ENCODE measurements at regions not wholly inside any gene's neighbourhood (a gene's known extent, or its start where the extent isn't known, plus 50 kb on each side); places are given as distances from the start of the nearest gene placed in this dataset.
"Not testable (repeated sequence)": the region's sequence is repeated elsewhere in the genome, so short reads cannot be mapped to it uniquely, and the experiment has no call there.

- H3K4me3 ChIP-seq (ENCODE audit: low read length); H3K27me3 Mint-ChIP-seq; H3K36me3 ChIP-seq (ENCODE audit: insufficient read depth, low read length); H3K27me3 ChIP-seq (ENCODE audit: insufficient read depth, low read length, poor library complexity, severe bottlenecking); H3K4me1 ChIP-seq (ENCODE audit: insufficient read depth, low read length); H3K9me3 ChIP-seq (ENCODE audit: low read length); POLR2A ChIA-PET; H3K27ac ChIP-seq (ENCODE audit: low read depth, low read length); H3K9me3 Mint-ChIP-seq; CTCF ChIA-PET: not testable (repeated sequence)
- peak in 2 of 5 donors; percentile 17 to 56 for DNase-seq
- H3K4me1 Mint-ChIP-seq, result peaks cover 16 to 45% (median 40%) of the 10 kb centered on the region in 3 donors
- H3K36me3 Mint-ChIP-seq, result peaks cover 0 to 12% (median 2%) of the 10 kb centered on the region in 3 donors
- H3K27ac Mint-ChIP-seq, result peak overlapping the region; percentile 60 to 80 (median 74)
- H3K4me3 Mint-ChIP-seq, result peak overlapping the region in 5 of 7 donors; percentile 60 to 82 (median 77)
Measured at GRCh38 chr2:87483093-87483680, 264.7 kb upstream of the PLGLB2 start.

GRCh38 chr2:87484363-87484762, 263.5 kb upstream of the PLGLB2 start:
- Mint-ChIP-seq H3K4me3 (peak overlapping the region in 3 of 7 donors; percentile 37 to 46 (median 41)), H3K4me1 (peaks cover 16 to 48% (median 41%) of the 10 kb centered on the region in 3 donors), H3K27ac (peak overlapping the region in 4 of 8 donors; percentile 6 to 90 (median 66))
- H3K9me3 Mint-ChIP-seq; POLR2A ChIA-PET; H3K27me3 ChIP-seq (ENCODE audit: insufficient read depth, low read length, poor library complexity, severe bottlenecking); H3K4me3 ChIP-seq (ENCODE audit: low read length); CTCF ChIA-PET; H3K36me3 ChIP-seq (ENCODE audit: insufficient read depth, low read length); H3K27me3 Mint-ChIP-seq; H3K4me1 ChIP-seq (ENCODE audit: insufficient read depth, low read length); H3K36me3 Mint-ChIP-seq; DNase-seq; H3K27ac ChIP-seq (ENCODE audit: low read depth, low read length); H3K9me3 ChIP-seq (ENCODE audit: low read length): not testable (repeated sequence)

- H3K36me3 ChIP-seq (ENCODE audit: insufficient read depth, low read length); POLR2A ChIA-PET; H3K27ac ChIP-seq (ENCODE audit: low read depth, low read length); CTCF ChIA-PET; H3K9me3 ChIP-seq (ENCODE audit: low read length); H3K27me3 ChIP-seq (ENCODE audit: insufficient read depth, low read length, poor library complexity, severe bottlenecking); H3K36me3 Mint-ChIP-seq; DNase-seq; H3K27me3 Mint-ChIP-seq; H3K4me1 ChIP-seq (ENCODE audit: insufficient read depth, low read length); H3K4me3 ChIP-seq (ENCODE audit: low read length); H3K9me3 Mint-ChIP-seq: not testable (repeated sequence)
- H3K4me3 Mint-ChIP-seq, result peak overlapping the region in 4 of 7 donors; percentile 43 to 66 (median 49)
- peak overlapping the region in 7 of 8 donors; percentile 59 to 92 (median 90) for H3K27ac Mint-ChIP-seq
- peaks cover 12 to 42% (median 34%) of the 10 kb centered on the region in 3 donors for H3K4me1 Mint-ChIP-seq
Measured at GRCh38 chr2:87485455-87485854, 262.4 kb upstream of the PLGLB2 start.

GRCh38 chr2:87485884-87486283, 262.0 kb upstream of the PLGLB2 start:
- H3K27me3 Mint-ChIP-seq; H3K9me3 Mint-ChIP-seq; H3K9me3 ChIP-seq (ENCODE audit: low read length); POLR2A ChIA-PET; H3K36me3 Mint-ChIP-seq; H3K4me3 ChIP-seq (ENCODE audit: low read length); H3K27me3 ChIP-seq (ENCODE audit: insufficient read depth, low read length, poor library complexity, severe bottlenecking); CTCF ChIA-PET; H3K36me3 ChIP-seq (ENCODE audit: insufficient read depth, low read length); H3K4me1 ChIP-seq (ENCODE audit: insufficient read depth, low read length): not testable (repeated sequence)
- DNase-seq, result peak in 1 of 5 donors; percentile 50
- H3K27ac Mint-ChIP-seq, result peak overlapping the region in 4 of 8 donors; percentile 85 to 91 (median 90)
- peaks cover 12 to 42% (median 34%) of the 10 kb centered on the region in 3 donors for H3K4me1 Mint-ChIP-seq
- peak overlapping the region; percentile 16 for H3K27ac ChIP-seq (ENCODE audit: low read depth, low read length)
- peak overlapping the region in 4 of 7 donors; percentile 57 to 72 (median 62) for H3K4me3 Mint-ChIP-seq

GRCh38 chr2:87486413-87486812, 261.5 kb upstream of the PLGLB2 start:
- H3K27me3 ChIP-seq (ENCODE audit: insufficient read depth, low read length, poor library complexity, severe bottlenecking); H3K4me3 ChIP-seq (ENCODE audit: low read length); H3K36me3 ChIP-seq (ENCODE audit: insufficient read depth, low read length); POLR2A ChIA-PET; H3K36me3 Mint-ChIP-seq; H3K27me3 Mint-ChIP-seq; H3K9me3 ChIP-seq (ENCODE audit: low read length); H3K9me3 Mint-ChIP-seq; H3K4me1 ChIP-seq (ENCODE audit: insufficient read depth, low read length); CTCF ChIA-PET: not testable (repeated sequence)
- peak overlapping the region; percentile 16 for H3K27ac ChIP-seq (ENCODE audit: low read depth, low read length)
- peak in 2 of 5 donors; percentile 20 to 62 for DNase-seq
- peak overlapping the region in 6 of 7 donors; percentile 23 to 72 (median 61) for H3K4me3 Mint-ChIP-seq
- peak overlapping the region; percentile 68 to 91 (median 87) for H3K27ac Mint-ChIP-seq
- H3K4me1 Mint-ChIP-seq, result peaks cover 13 to 45% (median 35%) of the 10 kb centered on the region in 3 donors

GRCh38 chr2:87488021-87488420, 259.9 kb upstream of the PLGLB2 start:
- H3K4me3 Mint-ChIP-seq; DNase-seq; H3K36me3 ChIP-seq (ENCODE audit: insufficient read depth, low read length); H3K36me3 Mint-ChIP-seq; H3K4me1 ChIP-seq (ENCODE audit: insufficient read depth, low read length); H3K27me3 ChIP-seq (ENCODE audit: insufficient read depth, low read length, poor library complexity, severe bottlenecking); H3K9me3 Mint-ChIP-seq; H3K27me3 Mint-ChIP-seq; H3K27ac ChIP-seq (ENCODE audit: low read depth, low read length); CTCF ChIA-PET; H3K4me3 ChIP-seq (ENCODE audit: low read length); H3K9me3 ChIP-seq (ENCODE audit: low read length): not testable (repeated sequence)
- POLR2A ChIA-PET, result interaction anchor here (0.7 kb wide), 1 partner anchor 513 kb away, joined by 5 read pairs; no protein-coding TSS in a partner anchor
- Mint-ChIP-seq H3K4me1 (peaks cover 15 to 49% (median 28%) of the 10 kb centered on the region in 3 donors), H3K27ac (peak overlapping the region in 3 of 8 donors; percentile 15 to 57 (median 36))

- H3K27me3 Mint-ChIP-seq; POLR2A ChIA-PET; H3K9me3 Mint-ChIP-seq; H3K36me3 ChIP-seq (ENCODE audit: insufficient read depth, low read length); H3K36me3 Mint-ChIP-seq; H3K9me3 ChIP-seq (ENCODE audit: low read length); DNase-seq; H3K27me3 ChIP-seq (ENCODE audit: insufficient read depth, low read length, poor library complexity, severe bottlenecking); H3K4me3 Mint-ChIP-seq; H3K27ac ChIP-seq (ENCODE audit: low read depth, low read length); H3K4me1 ChIP-seq (ENCODE audit: insufficient read depth, low read length); H3K4me3 ChIP-seq (ENCODE audit: low read length); CTCF ChIA-PET: not testable (repeated sequence)
- Mint-ChIP-seq H3K27ac (peak overlapping the region in 4 of 8 donors; percentile 36 to 89 (median 53)), H3K4me1 (peaks cover 13 to 47% (median 22%) of the 10 kb centered on the region in 3 donors)
Measured at GRCh38 chr2:87488991-87489390, 258.9 kb upstream of the PLGLB2 start.

GRCh38 chr2:87494846-87495245, 253.0 kb upstream of the PLGLB2 start:
- H3K27ac ChIP-seq (ENCODE audit: low read depth, low read length); H3K4me3 ChIP-seq (ENCODE audit: low read length); CTCF ChIA-PET; H3K27me3 Mint-ChIP-seq; H3K36me3 ChIP-seq (ENCODE audit: insufficient read depth, low read length); H3K4me1 ChIP-seq (ENCODE audit: insufficient read depth, low read length); H3K9me3 ChIP-seq (ENCODE audit: low read length); H3K36me3 Mint-ChIP-seq; POLR2A ChIA-PET; H3K27me3 ChIP-seq (ENCODE audit: insufficient read depth, low read length, poor library complexity, severe bottlenecking); H3K9me3 Mint-ChIP-seq; DNase-seq: not testable (repeated sequence)
- Mint-ChIP-seq H3K27ac (peak overlapping the region in 7 of 8 donors; percentile 38 to 84 (median 47)), H3K4me1 (peaks cover 15 to 28% (median 17%) of the 10 kb centered on the region in 3 donors), H3K4me3 (peak overlapping the region in 1 of 7 donors; percentile 58)
